Muscle of leg (tissue), 3 donors: ENCODE measurements at regions not wholly inside any gene's neighbourhood (a gene's known extent, or its start where the extent isn't known, plus 50 kb on each side); places are given as distances from the start of the nearest gene placed in this dataset.

ENCODE experiments used
- DNase-seq: peaks from one replicate; pipeline ENCODE4 v3.0.0; 2013
- H3K27ac ChIP-seq: one replicate; pipeline ENCODE4 v1.5.1; 2013; ENCODE audit warnings: mild to moderate bottlenecking, low read length, control low read depth
- H3K27me3 ChIP-seq: one replicate; pipeline ENCODE4 v1.6.1; 2013; ENCODE audit warnings: low read length; ENCODE audit not compliant: control insufficient read depth, insufficient read depth
- H3K36me3 ChIP-seq: one replicate; pipeline ENCODE4 v1.6.1; 2013; ENCODE audit warnings: low read length; ENCODE audit not compliant: control insufficient read depth, insufficient read depth
- H3K4me1 ChIP-seq: one replicate; pipeline ENCODE4 v1.6.1; 2013; ENCODE audit warnings: low read length; ENCODE audit not compliant: control insufficient read depth, insufficient read depth
- H3K4me3 ChIP-seq: one replicate; pipeline ENCODE4 v1.5.1; 2013; ENCODE audit warnings: low read length, control low read depth
- H3K9me3 ChIP-seq: replicated peaks from 2 replicates; pipeline ENCODE4 v1.6.1; 2013; ENCODE audit warnings: low read depth, low read length; ENCODE audit not compliant: control insufficient read depth
- WGBS: methylation state at CpG from one replicate; pipeline ENCODE4 v1.1.5; 2013; ENCODE audit warnings: missing lambda C conversion rate; ENCODE audit not compliant: insufficient coverage; 5-methylcytosine and 5-hydroxymethylcytosine counted together

GRCh38 chr9:111110805-111111204, 72.5 kb upstream of the LPAR1 start:
- 100% methylated on average over 1 of the region's 3 CpGs for WGBS
- no peak overlapping the region for H3K27ac ChIP-seq
- H3K4me1 ChIP-seq = no peaks in the 10 kb centered on the region
- H3K9me3 ChIP-seq = no peaks in the 10 kb centered on the region
- no peak overlapping the region for H3K4me3 ChIP-seq
- H3K27me3 ChIP-seq = no peaks in the 10 kb centered on the region
- H3K36me3 ChIP-seq = no peaks in the 10 kb centered on the region
- no peak for DNase-seq

- H3K36me3 ChIP-seq = no peaks in the 10 kb centered on the region
- no peaks in the 10 kb centered on the region for H3K9me3 ChIP-seq
- H3K4me3 ChIP-seq = no peak overlapping the region
- no peaks in the 10 kb centered on the region for H3K27me3 ChIP-seq
- no peak for DNase-seq
- no peak overlapping the region for H3K27ac ChIP-seq
- 88% methylated on average over 2 of the region's 3 CpGs for WGBS
- no peaks in the 10 kb centered on the region for H3K4me1 ChIP-seq
Measured at GRCh38 chr9:111108946-111109345, 70.7 kb upstream of the LPAR1 start.

GRCh38 chr9:111107141-111107540, 68.9 kb upstream of the LPAR1 start:
- Histone ChIP-seq H3K36me3 (no peaks in the 10 kb centered on the region), H3K27me3 (no peaks in the 10 kb centered on the region), H3K4me1 (no peaks in the 10 kb centered on the region), H3K9me3 (no peaks in the 10 kb centered on the region), H3K27ac (no peak overlapping the region), H3K4me3 (no peak overlapping the region)
- no peak for DNase-seq
- 90% methylated on average over 4 of the region's 9 CpGs for WGBS

- no peaks in the 10 kb centered on the region for H3K36me3 ChIP-seq
- peak; percentile 17 for DNase-seq
- H3K27me3 ChIP-seq = no peaks in the 10 kb centered on the region
- no peak overlapping the region for H3K27ac ChIP-seq
- no peaks in the 10 kb centered on the region for H3K4me1 ChIP-seq
- 58% methylated on average over 6 of the region's 6 CpGs for WGBS
- H3K9me3 ChIP-seq = no peaks in the 10 kb centered on the region
- H3K4me3 ChIP-seq = no peak overlapping the region
Measured at GRCh38 chr9:111106202-111106601, 67.9 kb upstream of the LPAR1 start.

- peak; percentile 92 for DNase-seq
- 0% methylated on average over 2 of the region's 4 CpGs for WGBS
- H3K4me3 ChIP-seq = no peak overlapping the region
- H3K27ac ChIP-seq = peak overlapping the region; percentile 48
- H3K9me3 ChIP-seq = no peaks in the 10 kb centered on the region
- no peaks in the 10 kb centered on the region for H3K36me3 ChIP-seq
- H3K4me1 ChIP-seq = peaks cover 10% of the 10 kb centered on the region
- H3K27me3 ChIP-seq = no peaks in the 10 kb centered on the region
Measured at GRCh38 chr9:111102793-111103464, 64.7 kb upstream of the LPAR1 start.

GRCh38 chr9:111099199-111100008, 61.1 kb upstream of the LPAR1 start:
- Histone ChIP-seq H3K36me3 (no peaks in the 10 kb centered on the region), H3K27ac (no peak overlapping the region), H3K27me3 (no peaks in the 10 kb centered on the region), H3K9me3 (no peaks in the 10 kb centered on the region), H3K4me1 (peaks cover 20% of the 10 kb centered on the region), H3K4me3 (no peak overlapping the region)
- peak; percentile 42 for DNase-seq
- 63% methylated on average over 5 of the region's 9 CpGs for WGBS

GRCh38 chr9:111098093-111098492, 59.8 kb upstream of the LPAR1 start:
- Histone ChIP-seq H3K4me1 (peaks cover 21% of the 10 kb centered on the region), H3K27ac (no peak overlapping the region), H3K27me3 (no peaks in the 10 kb centered on the region), H3K9me3 (no peaks in the 10 kb centered on the region), H3K4me3 (no peak overlapping the region), H3K36me3 (no peaks in the 10 kb centered on the region)
- DNase-seq = peak; percentile 35
- WGBS = no CpG with 5 or more reads among the region's 4 CpGs

- no peak overlapping the region for H3K27ac ChIP-seq
- H3K27me3 ChIP-seq = no peaks in the 10 kb centered on the region
- no peak overlapping the region for H3K4me3 ChIP-seq
- no peaks in the 10 kb centered on the region for H3K9me3 ChIP-seq
- no peaks in the 10 kb centered on the region for H3K36me3 ChIP-seq
- peaks cover 21% of the 10 kb centered on the region for H3K4me1 ChIP-seq
- DNase-seq = peak; percentile 73
- no CpG with 5 or more reads among the region's 3 CpGs for WGBS
Measured at GRCh38 chr9:111096051-111096450, 57.8 kb upstream of the LPAR1 start.

GRCh38 chr9:111095441-111095840, 57.2 kb upstream of the LPAR1 start:
- DNase-seq = peak; percentile 83
- no peaks in the 10 kb centered on the region for H3K9me3 ChIP-seq
- no peak overlapping the region for H3K4me3 ChIP-seq
- 0% methylated on average over 3 of the region's 4 CpGs for WGBS
- H3K27me3 ChIP-seq = no peaks in the 10 kb centered on the region
- peaks cover 21% of the 10 kb centered on the region for H3K4me1 ChIP-seq
- H3K36me3 ChIP-seq = no peaks in the 10 kb centered on the region
- peak overlapping the region; percentile 59 for H3K27ac ChIP-seq

- Histone ChIP-seq H3K4me1 (peaks cover 21% of the 10 kb centered on the region), H3K27ac (peak overlapping the region; percentile 59), H3K27me3 (no peaks in the 10 kb centered on the region), H3K36me3 (no peaks in the 10 kb centered on the region), H3K9me3 (no peaks in the 10 kb centered on the region), H3K4me3 (no peak overlapping the region)
- DNase-seq = peak; percentile 70
Measured at GRCh38 chr9:111094958-111095357, 56.7 kb upstream of the LPAR1 start.
